H1 (cell line): ENCODE measurements at regions not wholly inside any gene's neighbourhood (a gene's known extent, or its start where the extent isn't known, plus 50 kb on each side); places are given as distances from the start of the nearest gene placed in this dataset.

ENCODE experiments used
- EP300 ChIP-seq, 2 experiments: IDR thresholded peaks; 1 replicate in 1 of 2; 2 replicates in 1 of 2; pipeline ENCODE4 v1.6.1; 2011 to 2012; ENCODE audit warnings: low read depth in 2 of 2, low read length in 2 of 2, mild to moderate bottlenecking in 2 of 2, borderline replicate concordance in 1 of 2, inconsistent platforms in 1 of 2, moderate library complexity in 1 of 2
- TAF1 ChIP-seq: IDR thresholded peaks from 2 replicates; pipeline ENCODE4 v1.6.1; 2011; ENCODE audit warnings: mild to moderate bottlenecking, low read depth, low read length

GRCh38 chr1:188958461-188959115, 1519.1 kb downstream of the BRINP3 start:
- no peak for TF ChIP-seq EP300 (IDR thresholded peaks at IDR 0.05; ENCODE audit: borderline replicate concordance in 1 of 2, low read depth in 2 of 2, low read length in 2 of 2)
- no peak for TF ChIP-seq TAF1
